Cerebellar cortex (tissue), 1 donor: ENCODE measurements at regions not wholly inside any gene's neighbourhood (a gene's known extent, or its start where the extent isn't known, plus 50 kb on each side); places are given as distances from the start of the nearest gene placed in this dataset.

Experiments used
- DNase-seq: peaks from one replicate; pipeline ENCODE4 v3.0.0-alpha.2; 2015; ENCODE audit warnings: low spot score

- no peak for DNase-seq
Measured at GRCh38 chr11:45036733-45037132, 86.0 kb upstream of the TP53I11 start.

- DNase-seq = no peak
Measured at GRCh38 chr11:45037434-45038005, 86.8 kb upstream of the TP53I11 start.

GRCh38 chr11:45038923-45039322, 88.2 kb upstream of the TP53I11 start:
- no peak for DNase-seq

- DNase-seq = peak; percentile 91
Measured at GRCh38 chr11:45041596-45041995, 90.9 kb upstream of the TP53I11 start.

- no peak for DNase-seq
Measured at GRCh38 chr11:45042560-45042959, 91.9 kb upstream of the TP53I11 start.

- DNase-seq = peak; percentile 77
Measured at GRCh38 chr11:45043755-45044475, 93.2 kb upstream of the TP53I11 start.

- no peak for DNase-seq
Measured at GRCh38 chr11:45045683-45046471, 95.2 kb upstream of the TP53I11 start.

- no peak for DNase-seq
Measured at GRCh38 chr11:45048313-45048841, 97.7 kb upstream of the TP53I11 start.

- DNase-seq = peak; percentile 87
Measured at GRCh38 chr11:45048870-45049691, 97.4 kb upstream of the PRDM11 start.

- DNase-seq = no peak
Measured at GRCh38 chr11:45050111-45050510, 96.3 kb upstream of the PRDM11 start.

GRCh38 chr11:45051621-45052020, 94.8 kb upstream of the PRDM11 start:
- DNase-seq = peak; percentile 92

- DNase-seq = peak; percentile 90
Measured at GRCh38 chr11:45052361-45052760, 94.1 kb upstream of the PRDM11 start.

- peak; percentile 65 for DNase-seq
Measured at GRCh38 chr11:45053736-45054446, 92.5 kb upstream of the PRDM11 start.

- DNase-seq = no peak
Measured at GRCh38 chr11:45054956-45055355, 91.5 kb upstream of the PRDM11 start.

- no peak for DNase-seq
Measured at GRCh38 chr11:45056529-45056928, 89.9 kb upstream of the PRDM11 start.

- no peak for DNase-seq
Measured at GRCh38 chr11:45057938-45058646, 88.3 kb upstream of the PRDM11 start.

GRCh38 chr11:45058647-45058950, 87.8 kb upstream of the PRDM11 start:
- no peak for DNase-seq

GRCh38 chr11:45060707-45061106, 85.7 kb upstream of the PRDM11 start:
- no peak for DNase-seq

- DNase-seq = no peak
Measured at GRCh38 chr11:45061641-45062040, 84.8 kb upstream of the PRDM11 start.

- DNase-seq = no peak
Measured at GRCh38 chr11:45062115-45062514, 84.3 kb upstream of the PRDM11 start.
